ENCODE measurements at regions not wholly inside any gene's neighbourhood (a gene's known extent, or its start where the extent isn't known, plus 50 kb on each side); places are given as distances from the start of the nearest gene placed in this dataset.

- no peak for DNase-seq
Observed at GRCh38 chr2:226272435-226272834, 527.2 kb downstream of the IRS1 start.

GRCh38 chr2:226270285-226271058 is 529.1 kb downstream of the IRS1 start:
- no peak for DNase-seq

- DNase-seq = peak; percentile 1
Observed at GRCh38 chr2:226267516-226268289, 531.9 kb downstream of the IRS1 start.

- DNase-seq = no peak
Observed at GRCh38 chr2:226256709-226257376, 542.8 kb downstream of the IRS1 start.

- peak; percentile 58 for DNase-seq
Observed at GRCh38 chr2:226256237-226256636, 543.4 kb downstream of the IRS1 start.

- DNase-seq = no peak
Observed at GRCh38 chr2:226251661-226252060, 548.0 kb downstream of the IRS1 start.

GRCh38 chr2:226247289-226248275 is 552.0 kb downstream of the IRS1 start:
- peak; percentile 33 for DNase-seq

GRCh38 chr2:226234187-226234586 is 565.4 kb downstream of the IRS1 start:
- no peak for DNase-seq

- DNase-seq = no peak
Observed at GRCh38 chr2:226233388-226233787, 566.2 kb downstream of the IRS1 start.

- no peak for DNase-seq
Observed at GRCh38 chr2:226228080-226228479, 571.5 kb downstream of the IRS1 start.

- no peak for DNase-seq
Observed at GRCh38 chr2:226227341-226227740, 572.3 kb downstream of the IRS1 start.

- DNase-seq = no peak
Observed at GRCh38 chr2:226223704-226224103, 575.9 kb downstream of the IRS1 start.

- DNase-seq = no peak
Observed at GRCh38 chr2:226220511-226220910, 579.1 kb downstream of the IRS1 start.

GRCh38 chr2:226217191-226217590 is 582.4 kb downstream of the IRS1 start:
- no peak for DNase-seq

GRCh38 chr2:226216575-226216974 is 583.0 kb downstream of the IRS1 start:
- DNase-seq = no peak

- DNase-seq = peak; percentile 55
Observed at GRCh38 chr2:226215902-226216503, 583.6 kb downstream of the IRS1 start.

GRCh38 chr2:226213717-226214116 is 585.9 kb downstream of the IRS1 start:
- DNase-seq = peak; percentile 96

- peak; percentile 75 for DNase-seq
Observed at GRCh38 chr2:226211439-226211838, 588.2 kb downstream of the IRS1 start.

GRCh38 chr2:226208726-226209125 is 590.9 kb downstream of the IRS1 start:
- no peak for DNase-seq

GRCh38 chr2:226207671-226208070 is 591.9 kb downstream of the IRS1 start:
- no peak for DNase-seq

- no peak for DNase-seq
Observed at GRCh38 chr2:226199555-226199954, 600.1 kb downstream of the IRS1 start.

GRCh38 chr2:226198956-226199355 is 600.7 kb downstream of the IRS1 start:
- no peak for DNase-seq
